Thyroid gland (tissue), 4 donors: ENCODE measurements at regions not wholly inside any gene's neighbourhood (a gene's known extent, or its start where the extent isn't known, plus 50 kb on each side); places are given as distances from the start of the nearest gene placed in this dataset.

ENCODE experiments used
- DNase-seq, 2 donors: peaks; one replicate each; pipeline ENCODE4 v3.0.0-alpha.2; 2019
- H3K27ac ChIP-seq, 3 donors: fragments of 200-600 bp; sonication (generic); 1 replicate in 2 of 3; 2 replicates in 1 of 3; pipeline ENCODE4 v1.5.1; 2016 to 2019; ENCODE audit warnings: mild to moderate bottlenecking in 1 of 3, moderate library complexity in 1 of 3
- H3K27me3 ChIP-seq: fragments of 200-600 bp; sonication (generic); one replicate; pipeline ENCODE4 v1.5.1; 2019
- H3K36me3 ChIP-seq, 2 donors: fragments of 200-600 bp; sonication (generic); one replicate each; pipeline ENCODE4 v1.5.1; 2016 to 2019
- H3K4me1 ChIP-seq, 2 donors: fragments of 200-600 bp; sonication (generic); one replicate each; pipeline ENCODE4 v1.5.1; 2017 to 2019
- H3K4me3 ChIP-seq, 3 donors: fragments of 200-600 bp; sonication (generic); replicated peaks in 1 of 3; 1 replicate in 2 of 3; 2 replicates in 1 of 3; pipeline ENCODE4 v1.5.1; 2016; ENCODE audit warnings: mild to moderate bottlenecking in 1 of 3
- H3K9me3 ChIP-seq: fragments of 200-600 bp; sonication (generic); one replicate; pipeline ENCODE4 v1.5.1; 2017
- CTCF ChIP-seq, 6 experiments: fragments of 200-600 bp in 3 of 6; fragments of 450-650 bp in 3 of 6; sonication (generic) in 3 of 6; IDR thresholded peaks; one replicate each; pipeline ENCODE4 v1.5.1; 2016 to 2019; ENCODE audit warnings: antibody characterized with exemption in 6 of 6, mild to moderate bottlenecking in 2 of 6, inconsistent platforms in 1 of 6, moderate library complexity in 1 of 6
- POLR2A ChIP-seq, 2 donors: fragments of 450-650 bp; IDR thresholded peaks; one replicate each; pipeline ENCODE4 v1.6.1; 2017; ENCODE audit warnings: antibody characterized with exemption in 2 of 2, mild to moderate bottlenecking in 2 of 2, moderate library complexity in 1 of 2
- WGBS, 2 donors: methylation state at CpG; one replicate each; pipeline ENCODE4 v1.1.5; 2017; 5-methylcytosine and 5-hydroxymethylcytosine counted together
- intact Hi-C: fragments of 100-400 bp; cut with DNase I; formaldehyde crosslinking; loops from one replicate; pipeline ENCODE4 v1.15.1; 2023

- intact Hi-C loops, result no loop called here
- Histone ChIP-seq H3K36me3 (no peaks in the 10 kb centered on the region), H3K4me3 (no peak overlapping the region), H3K9me3 (no peaks in the 10 kb centered on the region), H3K27ac (no peak overlapping the region), H3K27me3 (no peaks in the 10 kb centered on the region), H3K4me1 (no peaks in the 10 kb centered on the region)
- WGBS, 2 donors, result 95 to 98% methylated on average over 2 of the region's 2 CpGs
- no peak for DNase-seq
- TF ChIP-seq CTCF (IDR thresholded peaks at IDR 0.05), result no peak
Observed at GRCh38 chr7:89776980-89777379, 377.3 kb upstream of the STEAP1 start.

- Histone ChIP-seq H3K36me3 (no peaks in the 10 kb centered on the region), H3K27me3 (no peaks in the 10 kb centered on the region), H3K4me3 (no peak overlapping the region), H3K27ac (no peak overlapping the region), H3K9me3 (no peaks in the 10 kb centered on the region), H3K4me1 (no peaks in the 10 kb centered on the region)
- no peak for DNase-seq
- intact Hi-C loops, result no loop called here
- TF ChIP-seq POLR2A (IDR thresholded peaks at IDR 0.05) (no peak), CTCF (IDR thresholded peaks at IDR 0.05) (no peak)
Observed at GRCh38 chr7:89777499-89777898, 376.8 kb upstream of the STEAP1 start.

- Histone ChIP-seq H3K4me1 (no peaks in the 10 kb centered on the region), H3K9me3 (no peaks in the 10 kb centered on the region), H3K4me3 (no peak overlapping the region), H3K27ac (no peak overlapping the region), H3K27me3 (no peaks in the 10 kb centered on the region), H3K36me3 (no peaks in the 10 kb centered on the region)
- 75 to 79% methylated on average over 4 of the region's 4 CpGs for WGBS, 2 donors
- DNase-seq, result no peak
- intact Hi-C loops, result no loop called here
- no peak for TF ChIP-seq POLR2A (IDR thresholded peaks at IDR 0.05)
- no peak for TF ChIP-seq CTCF (IDR thresholded peaks at IDR 0.05)
Observed at GRCh38 chr7:89780291-89780690, 374.0 kb upstream of the STEAP1 start.

- TF ChIP-seq CTCF (IDR thresholded peaks at IDR 0.05) (no peak), POLR2A (IDR thresholded peaks at IDR 0.05) (no peak)
- Histone ChIP-seq H3K27me3 (no peaks in the 10 kb centered on the region), H3K27ac (no peak overlapping the region), H3K4me1 (no peaks in the 10 kb centered on the region), H3K9me3 (no peaks in the 10 kb centered on the region), H3K36me3 (no peaks in the 10 kb centered on the region), H3K4me3 (no peak overlapping the region)
- DNase-seq, result no peak
- intact Hi-C loops, result no loop called here
- WGBS, 2 donors, result 88% methylated on average over 2 of the region's 2 CpGs
Observed at GRCh38 chr7:89796481-89796880, 357.8 kb upstream of the STEAP1 start.

GRCh38 chr7:89797965-89798598, 356.2 kb upstream of the STEAP1 start:
- Histone ChIP-seq H3K27ac (no peak overlapping the region), H3K36me3 (no peaks in the 10 kb centered on the region), H3K27me3 (no peaks in the 10 kb centered on the region), H3K4me1 (no peaks in the 10 kb centered on the region), H3K4me3 (no peak overlapping the region), H3K9me3 (no peaks in the 10 kb centered on the region)
- WGBS, 2 donors, result 83 to 85% methylated on average over 2 to 3 of the region's 3 CpGs
- TF ChIP-seq POLR2A (IDR thresholded peaks at IDR 0.05) (no peak), CTCF (IDR thresholded peaks at IDR 0.05) (no peak)
- intact Hi-C loops, result no loop called here
- no peak for DNase-seq
